HEK293 (cell line): ENCODE measurements at regions not wholly inside any gene's neighbourhood (a gene's known extent, or its start where the extent isn't known, plus 50 kb on each side); places are given as distances from the start of the nearest gene placed in this dataset.

ENCODE experiments used
- BCL6B ChIP-seq: fragments of 450-650 bp; formaldehyde crosslinking; IDR thresholded peaks from 2 replicates; pipeline ENCODE4 v1.5.1; 2017; ENCODE audit warnings: missing biosample characterization, missing genetic modification characterization
- CTCF ChIP-seq: fragments of 450-650 bp; formaldehyde crosslinking; IDR thresholded peaks from 2 replicates; pipeline ENCODE4 v1.5.1; 2016; ENCODE audit warnings: missing biosample characterization, missing genetic modification characterization
- OSR2 ChIP-seq: fragments of 450-650 bp; formaldehyde crosslinking; IDR thresholded peaks from 2 replicates; pipeline ENCODE4 v1.5.1; 2016; ENCODE audit warnings: missing biosample characterization, missing genetic modification characterization
- PRDM4 ChIP-seq: fragments of 450-650 bp; formaldehyde crosslinking; IDR thresholded peaks from 2 replicates; pipeline ENCODE4 v1.5.1; 2017; ENCODE audit warnings: missing biosample characterization, missing genetic modification characterization
- REST ChIP-seq: fragments of 450-650 bp; formaldehyde crosslinking; IDR thresholded peaks from 2 replicates; pipeline ENCODE4 v1.5.1; 2016; ENCODE audit warnings: missing biosample characterization, missing genetic modification characterization
- SP2 ChIP-seq: fragments of 450-650 bp; formaldehyde crosslinking; IDR thresholded peaks from 2 replicates; pipeline ENCODE4 v1.5.1; 2016; ENCODE audit warnings: missing biosample characterization, missing genetic modification characterization
- TRIM28 ChIP-seq: IDR thresholded peaks from 2 replicates; pipeline ENCODE4 v1.6.1; 2011; ENCODE audit warnings: low read length, control low read depth, borderline replicate concordance
- YY1 ChIP-seq: fragments of 450-650 bp; formaldehyde crosslinking; IDR thresholded peaks from 2 replicates; pipeline ENCODE4 v1.5.1; 2018; ENCODE audit warnings: missing biosample characterization, missing genetic modification characterization
- ZBTB20 ChIP-seq: fragments of 450-650 bp; formaldehyde crosslinking; IDR thresholded peaks from 2 replicates; pipeline ENCODE4 v1.5.1; 2016; ENCODE audit warnings: missing biosample characterization, missing genetic modification characterization
- ZEB2 ChIP-seq: fragments of 450-650 bp; formaldehyde crosslinking; IDR thresholded peaks from 2 replicates; pipeline ENCODE4 v1.5.1; 2016; ENCODE audit warnings: missing biosample characterization, missing genetic modification characterization
- ZFHX2 ChIP-seq: fragments of 450-650 bp; formaldehyde crosslinking; conservative IDR thresholded peaks from 2 replicates; pipeline ENCODE4 v1.5.1; 2016; ENCODE audit warnings: missing biosample characterization, missing genetic modification characterization
- ZNF146 ChIP-seq: fragments of 450-650 bp; formaldehyde crosslinking; IDR thresholded peaks from 2 replicates; pipeline ENCODE4 v1.5.1; 2016; ENCODE audit warnings: missing biosample characterization, missing genetic modification characterization
- ZNF530 ChIP-seq: fragments of 450-650 bp; formaldehyde crosslinking; IDR thresholded peaks from 2 replicates; pipeline ENCODE4 v1.5.1; 2016; ENCODE audit warnings: low read depth, missing biosample characterization, missing genetic modification characterization
- ZNF670 ChIP-seq: fragments of 450-650 bp; formaldehyde crosslinking; IDR thresholded peaks from 2 replicates; pipeline ENCODE4 v1.5.1; 2016; ENCODE audit warnings: missing biosample characterization, missing genetic modification characterization, low read depth

GRCh38 chr14:55760789-55761566 is 181.0 kb downstream of the KTN1 start:
- TF ChIP-seq CTCF (tag by site-specific recombination) (no peak), ZNF530 (tag by site-specific recombination) (no peak), OSR2 (no peak), ZNF670 (tag by site-specific recombination) (no peak), PRDM4 (tag by site-specific recombination) (no peak), YY1 (tag by site-specific recombination) (no peak), BCL6B (no peak), ZNF146 (tag by site-specific recombination) (no peak), REST (tag by site-specific recombination) (no peak), TRIM28 (no peak), SP2 (no peak), ZBTB20 (tag by site-specific recombination) (no peak), ZEB2 (tag by site-specific recombination) (no peak), ZFHX2 (tag by site-specific recombination) (no peak)
